ENCODE measurements at regions not wholly inside any gene's neighbourhood (a gene's known extent, or its start where the extent isn't known, plus 50 kb on each side); places are given as distances from the start of the nearest gene placed in this dataset.

- in situ Hi-C loops (cut with HindIII; ENCODE audit: low pct_unique_long_range_greater_than_20kb, low sequenced_read_pairs) (no loop called here), intact Hi-C loops (cut with micrococcal nuclease; ENCODE audit: unreplicated experiment) (no loop called here)
- DNase-seq (ENCODE audit: low read depth, low spot score): no peak
- Histone ChIP-seq H3K36me3 (ENCODE audit: control insufficient read depth, insufficient read depth, low read length) (no peaks in the 10 kb centered on the region), H3K9me3 (ENCODE audit: control insufficient read depth, insufficient read depth, low read depth, low read length) (no peaks in the 10 kb centered on the region), H3K27ac (ENCODE audit: low read length) (no peak overlapping the region), H3K4me1 (ENCODE audit: control insufficient read depth, insufficient read depth, low read length) (no peaks in the 10 kb centered on the region), H3K4me3 (ENCODE audit: low read depth in 2 of 2, low read length in 2 of 2) (no peak overlapping the region), H3K27me3 (ENCODE audit: control insufficient read depth, insufficient read depth, low read length) (no peaks in the 10 kb centered on the region)
- CTCF ChIA-PET: no interaction called here
- ATAC-seq: no peak
- POLR2A ChIA-PET: no interaction called here
- TF ChIP-seq POLR2AphosphoS5 (IDR thresholded peaks at IDR 0.05; ENCODE audit: low read depth, low read length) (no peak), SIN3A (IDR thresholded peaks at IDR 0.05; ENCODE audit: borderline replicate concordance, insufficient read depth, low read depth, low read length) (no peak), CTCF (IDR thresholded peaks at IDR 0.05) (no peak), TCF7L2 (IDR thresholded peaks at IDR 0.05; ENCODE audit: low read depth, low read length) (no peak), REST (IDR thresholded peaks at IDR 0.05; ENCODE audit: insufficient read depth in 1 of 2, low read depth in 2 of 2, low read length in 1 of 2) (no peak)
- no TSS peak for BruUV-seq (replicated peaks)
Observed at GRCh38 chr18:21958707-21959450, 210.5 kb upstream of the GATA6 start.

- in situ Hi-C loops (cut with HindIII; ENCODE audit: low pct_unique_long_range_greater_than_20kb, low sequenced_read_pairs) (no loop called here), intact Hi-C loops (cut with micrococcal nuclease; ENCODE audit: unreplicated experiment) (no loop called here)
- no peak overlapping the region for H3K4me3 ChIP-seq (ENCODE audit: low read depth in 2 of 2, low read length in 2 of 2)
- no peak for TF ChIP-seq CTCF (IDR thresholded peaks at IDR 0.05)
- no peak for TF ChIP-seq SIN3A (IDR thresholded peaks at IDR 0.05; ENCODE audit: borderline replicate concordance, insufficient read depth, low read depth, low read length)
- TF ChIP-seq POLR2AphosphoS5 (IDR thresholded peaks at IDR 0.05; ENCODE audit: low read depth, low read length): no peak
- TF ChIP-seq TCF7L2 (IDR thresholded peaks at IDR 0.05; ENCODE audit: low read depth, low read length): no peak
- no peak for TF ChIP-seq REST (IDR thresholded peaks at IDR 0.05; ENCODE audit: insufficient read depth in 1 of 2, low read depth in 2 of 2, low read length in 1 of 2)
- no peaks in the 10 kb centered on the region for H3K4me1 ChIP-seq (ENCODE audit: control insufficient read depth, insufficient read depth, low read length)
- CTCF ChIA-PET: no interaction called here
- H3K36me3 ChIP-seq (ENCODE audit: control insufficient read depth, insufficient read depth, low read length): no peaks in the 10 kb centered on the region
- ATAC-seq: no peak
- no peaks in the 10 kb centered on the region for H3K27me3 ChIP-seq (ENCODE audit: control insufficient read depth, insufficient read depth, low read length)
- POLR2A ChIA-PET: no interaction called here
- no peak for DNase-seq (ENCODE audit: low read depth, low spot score)
- BruUV-seq (replicated peaks): no TSS peak
- H3K9me3 ChIP-seq (ENCODE audit: control insufficient read depth, insufficient read depth, low read depth, low read length): no peaks in the 10 kb centered on the region
- no peak overlapping the region for H3K27ac ChIP-seq (ENCODE audit: low read length)
Observed at GRCh38 chr18:21960189-21960588, 209.2 kb upstream of the GATA6 start.

Measured in Panc1 (cell line).